ENCODE measurements at regions not wholly inside any gene's neighbourhood (a gene's known extent, or its start where the extent isn't known, plus 50 kb on each side); places are given as distances from the start of the nearest gene placed in this dataset.

DNA sequence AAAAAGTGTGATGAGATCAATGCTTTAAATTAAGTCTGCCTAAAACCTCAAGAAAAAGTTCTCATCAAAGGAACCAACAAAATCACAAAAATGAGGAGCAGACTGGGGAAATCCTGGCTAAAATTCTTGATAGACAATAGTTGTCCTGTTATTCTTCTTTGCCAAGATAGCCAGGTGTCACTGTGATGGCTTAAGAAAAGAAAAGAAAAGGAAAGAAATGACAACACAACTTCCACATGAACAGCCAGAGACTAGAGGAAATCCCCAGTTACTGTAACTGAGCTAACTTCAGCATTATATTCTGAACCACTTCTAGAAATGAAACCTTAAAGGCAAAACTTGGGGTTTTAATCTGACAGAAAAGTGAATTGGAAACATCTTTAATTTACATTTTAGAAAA, 129.6 kb downstream of the CD24 start (continued):
- TF ChIP-seq, protein P1, sequence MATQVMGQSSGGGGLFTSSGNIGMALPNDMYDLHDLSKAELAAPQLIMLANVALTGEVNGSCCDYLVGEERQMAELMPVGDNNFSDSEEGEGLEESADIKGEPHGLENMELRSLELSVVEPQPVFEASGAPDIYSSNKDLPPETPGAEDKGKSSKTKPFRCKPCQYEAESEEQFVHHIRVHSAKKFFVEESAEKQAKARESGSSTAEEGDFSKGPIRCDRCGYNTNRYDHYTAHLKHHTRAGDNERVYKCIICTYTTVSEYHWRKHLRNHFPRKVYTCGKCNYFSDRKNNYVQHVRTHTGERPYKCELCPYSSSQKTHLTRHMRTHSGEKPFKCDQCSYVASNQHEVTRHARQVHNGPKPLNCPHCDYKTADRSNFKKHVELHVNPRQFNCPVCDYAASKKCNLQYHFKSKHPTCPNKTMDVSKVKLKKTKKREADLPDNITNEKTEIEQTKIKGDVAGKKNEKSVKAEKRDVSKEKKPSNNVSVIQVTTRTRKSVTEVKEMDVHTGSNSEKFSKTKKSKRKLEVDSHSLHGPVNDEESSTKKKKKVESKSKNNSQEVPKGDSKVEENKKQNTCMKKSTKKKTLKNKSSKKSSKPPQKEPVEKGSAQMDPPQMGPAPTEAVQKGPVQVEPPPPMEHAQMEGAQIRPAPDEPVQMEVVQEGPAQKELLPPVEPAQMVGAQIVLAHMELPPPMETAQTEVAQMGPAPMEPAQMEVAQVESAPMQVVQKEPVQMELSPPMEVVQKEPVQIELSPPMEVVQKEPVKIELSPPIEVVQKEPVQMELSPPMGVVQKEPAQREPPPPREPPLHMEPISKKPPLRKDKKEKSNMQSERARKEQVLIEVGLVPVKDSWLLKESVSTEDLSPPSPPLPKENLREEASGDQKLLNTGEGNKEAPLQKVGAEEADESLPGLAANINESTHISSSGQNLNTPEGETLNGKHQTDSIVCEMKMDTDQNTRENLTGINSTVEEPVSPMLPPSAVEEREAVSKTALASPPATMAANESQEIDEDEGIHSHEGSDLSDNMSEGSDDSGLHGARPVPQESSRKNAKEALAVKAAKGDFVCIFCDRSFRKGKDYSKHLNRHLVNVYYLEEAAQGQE (IDR thresholded peaks at IDR 0.05; ENCODE audit: low read depth, low read length), result no peak
- TF ChIP-seq SMARCA5 (IDR thresholded peaks at IDR 0.05) (no peak), ZSCAN29 (IDR thresholded peaks at IDR 0.05) (no peak), ESRRA (IDR thresholded peaks at IDR 0.05; ENCODE audit: low read length) (no peak), RCOR1 (conservative IDR thresholded peaks at IDR 0.05; ENCODE audit: low read depth, low read length) (no peak), CHD2 (IDR thresholded peaks at IDR 0.05; ENCODE audit: borderline replicate concordance, low read depth, low read length) (no peak), HDAC2 (IDR thresholded peaks at IDR 0.05) (no peak), TCF3 (IDR thresholded peaks at IDR 0.05; ENCODE audit: borderline replicate concordance, insufficient read depth, low read depth, low read length) (no peak), IRF4 (IDR thresholded peaks at IDR 0.05; ENCODE audit: low read depth, low read length) (no peak), SIN3A (IDR thresholded peaks at IDR 0.05; ENCODE audit: low read depth, low read length) (no peak), IKZF2 (IDR thresholded peaks at IDR 0.05) (peak; percentile 88 to 90), TBL1XR1 (IDR thresholded peaks at IDR 0.05; ENCODE audit: low read depth, low read length) (peak; percentile 52; the same call in 1 of the 2 replicates), NRF1 (conservative IDR thresholded peaks at IDR 0.05; ENCODE audit: low read depth, low read length) (no peak), SUPT20H (IDR thresholded peaks at IDR 0.05; ENCODE audit: borderline replicate concordance, control insufficient read depth, low read depth, low read length) (no peak), ZNF24 (IDR thresholded peaks at IDR 0.05) (no peak), CBFB (IDR thresholded peaks at IDR 0.05; ENCODE audit: low read depth) (peak; percentile 55; the same call in 1 of the 2 replicates), SIX5 (IDR thresholded peaks at IDR 0.05; ENCODE audit: low read depth, low read length, severe bottlenecking) (no peak), TCF12 (IDR thresholded peaks at IDR 0.05; ENCODE audit: low read depth, low read length) (peak; percentile 44; the same call in 1 of the 2 replicates), MEF2A (IDR thresholded peaks at IDR 0.05; ENCODE audit: insufficient read depth, low read depth, low read length) (no peak), IKZF1 (conservative IDR thresholded peaks at IDR 0.05) (peak; percentile 72), RUNX3 (IDR thresholded peaks at IDR 0.05; ENCODE audit: low read length) (peak; percentile 72), PAX8 (IDR thresholded peaks at IDR 0.05) (no peak)
- TF ChIP-seq, protein P2, sequence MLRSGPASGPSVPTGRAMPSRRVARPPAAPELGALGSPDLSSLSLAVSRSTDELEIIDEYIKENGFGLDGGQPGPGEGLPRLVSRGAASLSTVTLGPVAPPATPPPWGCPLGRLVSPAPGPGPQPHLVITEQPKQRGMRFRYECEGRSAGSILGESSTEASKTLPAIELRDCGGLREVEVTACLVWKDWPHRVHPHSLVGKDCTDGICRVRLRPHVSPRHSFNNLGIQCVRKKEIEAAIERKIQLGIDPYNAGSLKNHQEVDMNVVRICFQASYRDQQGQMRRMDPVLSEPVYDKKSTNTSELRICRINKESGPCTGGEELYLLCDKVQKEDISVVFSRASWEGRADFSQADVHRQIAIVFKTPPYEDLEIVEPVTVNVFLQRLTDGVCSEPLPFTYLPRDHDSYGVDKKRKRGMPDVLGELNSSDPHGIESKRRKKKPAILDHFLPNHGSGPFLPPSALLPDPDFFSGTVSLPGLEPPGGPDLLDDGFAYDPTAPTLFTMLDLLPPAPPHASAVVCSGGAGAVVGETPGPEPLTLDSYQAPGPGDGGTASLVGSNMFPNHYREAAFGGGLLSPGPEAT (IDR thresholded peaks at IDR 0.05; ENCODE audit: low read depth), result peak; percentile 89
- TF ChIP-seq, protein P3, sequence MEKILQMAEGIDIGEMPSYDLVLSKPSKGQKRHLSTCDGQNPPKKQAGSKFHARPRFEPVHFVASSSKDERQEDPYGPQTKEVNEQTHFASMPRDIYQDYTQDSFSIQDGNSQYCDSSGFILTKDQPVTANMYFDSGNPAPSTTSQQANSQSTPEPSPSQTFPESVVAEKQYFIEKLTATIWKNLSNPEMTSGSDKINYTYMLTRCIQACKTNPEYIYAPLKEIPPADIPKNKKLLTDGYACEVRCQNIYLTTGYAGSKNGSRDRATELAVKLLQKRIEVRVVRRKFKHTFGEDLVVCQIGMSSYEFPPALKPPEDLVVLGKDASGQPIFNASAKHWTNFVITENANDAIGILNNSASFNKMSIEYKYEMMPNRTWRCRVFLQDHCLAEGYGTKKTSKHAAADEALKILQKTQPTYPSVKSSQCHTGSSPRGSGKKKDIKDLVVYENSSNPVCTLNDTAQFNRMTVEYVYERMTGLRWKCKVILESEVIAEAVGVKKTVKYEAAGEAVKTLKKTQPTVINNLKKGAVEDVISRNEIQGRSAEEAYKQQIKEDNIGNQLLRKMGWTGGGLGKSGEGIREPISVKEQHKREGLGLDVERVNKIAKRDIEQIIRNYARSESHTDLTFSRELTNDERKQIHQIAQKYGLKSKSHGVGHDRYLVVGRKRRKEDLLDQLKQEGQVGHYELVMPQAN (conservative IDR thresholded peaks at IDR 0.05), result no peak
- TF ChIP-seq, protein P4, sequence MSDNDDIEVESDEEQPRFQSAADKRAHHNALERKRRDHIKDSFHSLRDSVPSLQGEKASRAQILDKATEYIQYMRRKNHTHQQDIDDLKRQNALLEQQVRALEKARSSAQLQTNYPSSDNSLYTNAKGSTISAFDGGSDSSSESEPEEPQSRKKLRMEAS (IDR thresholded peaks at IDR 0.05; ENCODE audit: low read depth, low read length), result no peak
- TF ChIP-seq, protein P5, sequence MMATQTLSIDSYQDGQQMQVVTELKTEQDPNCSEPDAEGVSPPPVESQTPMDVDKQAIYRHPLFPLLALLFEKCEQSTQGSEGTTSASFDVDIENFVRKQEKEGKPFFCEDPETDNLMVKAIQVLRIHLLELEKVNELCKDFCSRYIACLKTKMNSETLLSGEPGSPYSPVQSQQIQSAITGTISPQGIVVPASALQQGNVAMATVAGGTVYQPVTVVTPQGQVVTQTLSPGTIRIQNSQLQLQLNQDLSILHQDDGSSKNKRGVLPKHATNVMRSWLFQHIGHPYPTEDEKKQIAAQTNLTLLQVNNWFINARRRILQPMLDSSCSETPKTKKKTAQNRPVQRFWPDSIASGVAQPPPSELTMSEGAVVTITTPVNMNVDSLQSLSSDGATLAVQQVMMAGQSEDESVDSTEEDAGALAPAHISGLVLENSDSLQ (IDR thresholded peaks at IDR 0.05), result peak; percentile 64
